CD14-positive monocyte (primary cell): ENCODE measurements at regions not wholly inside any gene's neighbourhood (a gene's known extent, or its start where the extent isn't known, plus 50 kb on each side); places are given as distances from the start of the nearest gene placed in this dataset.

Experiments
- DNase-seq, 3 donors: peaks; one replicate each; pipeline ENCODE4 v3.0.0-alpha.2; 2011 to 2022
- H2AFZ ChIP-seq: 2 replicates; pipeline ENCODE4 v1.6.0; 2012; ENCODE audit warnings: mild to moderate bottlenecking, low read depth, low read length, inconsistent platforms; ENCODE audit not compliant: insufficient read depth, poor library complexity, severe bottlenecking
- H3K27ac ChIP-seq, 2 donors: 1 replicate in 1 of 2; 2 replicates in 1 of 2; pipeline ENCODE4 v1.5.1; 2012 to 2013; ENCODE audit warnings: low read length in 2 of 2, control low read depth in 1 of 2, inconsistent platforms in 1 of 2, low read depth in 1 of 2, mild to moderate bottlenecking in 1 of 2
- H3K27me3 ChIP-seq, 2 donors: one replicate each; pipeline versions ENCODE4 v1.6.0 to v1.6.1; 2011 to 2013; ENCODE audit warnings: low read length in 2 of 2; ENCODE audit not compliant: control insufficient read depth in 2 of 2, insufficient read depth in 2 of 2
- H3K36me3 ChIP-seq, 2 donors: replicated peaks in 1 of 2; 1 replicate in 1 of 2; 2 replicates in 1 of 2; pipeline versions ENCODE4 v1.5.1 to v1.6.1; 2012 to 2013; ENCODE audit warnings: low read length in 2 of 2, control low read depth in 1 of 2, inconsistent platforms in 1 of 2, mild to moderate bottlenecking in 1 of 2; ENCODE audit not compliant: insufficient read depth in 2 of 2, control insufficient read depth in 1 of 2
- H3K4me1 ChIP-seq, 2 donors: 1 replicate in 1 of 2; 2 replicates in 1 of 2; pipeline versions ENCODE4 v1.5.1 to v1.6.1; 2012 to 2013; ENCODE audit warnings: low read length in 2 of 2, control low read depth in 1 of 2, inconsistent platforms in 1 of 2, mild to moderate bottlenecking in 1 of 2, moderate library complexity in 1 of 2; ENCODE audit not compliant: insufficient read depth in 2 of 2, control insufficient read depth in 1 of 2
- H3K4me2 ChIP-seq: replicated peaks from 2 replicates; pipeline ENCODE3; 2012; ENCODE audit warnings: low read length, moderate library complexity, mild to moderate bottlenecking; ENCODE audit not compliant: poor library complexity, severe bottlenecking; ENCODE audit errors: extremely low read depth
- H3K4me3 ChIP-seq, 3 experiments: fragments of 200-600 bp in 1 of 3; sonication (generic) in 1 of 3; replicated peaks in 1 of 3; 1 replicate in 2 of 3; 2 replicates in 1 of 3; pipeline ENCODE4 v1.5.1; 2011 to 2013; ENCODE audit warnings: low read length in 3 of 3, mild to moderate bottlenecking in 3 of 3, control low read depth in 2 of 3, low read depth in 2 of 3, inconsistent platforms in 1 of 3, moderate library complexity in 1 of 3
- H3K79me2 ChIP-seq: 2 replicates; pipeline ENCODE4 v1.6.0; 2012; ENCODE audit warnings: mild to moderate bottlenecking, control low read depth, inconsistent platforms, low read length, moderate library complexity; ENCODE audit not compliant: insufficient read depth
- H3K9ac ChIP-seq: 2 replicates; pipeline ENCODE4 v1.6.0; 2017; ENCODE audit warnings: low read length, mild to moderate bottlenecking; ENCODE audit not compliant: insufficient read depth, poor library complexity, severe bottlenecking
- H3K9me3 ChIP-seq, 2 donors: replicated peaks in 1 of 2; 1 replicate in 1 of 2; 2 replicates in 1 of 2; pipeline versions ENCODE4 v1.5.1 to v1.6.1; 2012 to 2013; ENCODE audit warnings: low read length in 2 of 2, control low read depth in 1 of 2; ENCODE audit not compliant: control insufficient read depth in 1 of 2, insufficient read depth in 1 of 2
- H4K20me1 ChIP-seq: 2 replicates; pipeline ENCODE4 v1.6.0; 2012; ENCODE audit warnings: mild to moderate bottlenecking, low read length, control low read depth, moderate library complexity; ENCODE audit not compliant: insufficient read depth
- H3K27ac Mint-ChIP-seq, 7 donors: one replicate each; pipeline ENCODE4 v1.8.0; 2020; ENCODE audit warnings: mild to moderate bottlenecking in 7 of 7, mixed read lengths in 7 of 7, moderate library complexity in 6 of 7, inconsistent platforms in 2 of 7
- H3K27me3 Mint-ChIP-seq, 3 donors: one replicate each; pipeline ENCODE4 v1.8.0; 2021 to 2022; ENCODE audit warnings: low read depth in 3 of 3, mild to moderate bottlenecking in 3 of 3, mixed read lengths in 3 of 3, moderate library complexity in 3 of 3, inconsistent platforms in 1 of 3
- H3K36me3 Mint-ChIP-seq, 2 donors: one replicate each; pipeline ENCODE4 v1.8.0; 2020; ENCODE audit warnings: mixed read lengths in 2 of 2, inconsistent platforms in 1 of 2, mild to moderate bottlenecking in 1 of 2
- H3K4me1 Mint-ChIP-seq: one replicate; pipeline ENCODE4 v1.8.0; 2020; ENCODE audit warnings: mild to moderate bottlenecking, mixed read lengths
- H3K4me3 Mint-ChIP-seq, 2 donors: one replicate each; pipeline ENCODE4 v1.8.0; 2020; ENCODE audit warnings: mild to moderate bottlenecking in 2 of 2, mixed read lengths in 2 of 2, moderate library complexity in 1 of 2
- H3K9me3 Mint-ChIP-seq, 7 donors: one replicate each; pipeline ENCODE4 v1.8.0; 2020 to 2022; ENCODE audit warnings: mixed read lengths in 7 of 7, mild to moderate bottlenecking in 6 of 7, moderate library complexity in 6 of 7, inconsistent platforms in 2 of 7
- WGBS: methylation state at CpG from one replicate; pipeline ENCODE4 v1.1.5; 2013; ENCODE audit warnings: missing lambda C conversion rate; ENCODE audit not compliant: insufficient coverage; 5-methylcytosine and 5-hydroxymethylcytosine counted together
- intact Hi-C, 2 donors: fragments of 100-400 bp; cut with micrococcal nuclease; formaldehyde crosslinking; loops; one replicate each; pipeline versions ENCODE4 v1.15.0 to v1.15.1; 2023
- TF ChIP-seq, protein P1 (sequence below): fragments of 200-600 bp; IDR thresholded peaks from one replicate; pipeline ENCODE4 v1.8.0; 2022; ENCODE audit warnings: antibody characterized with exemption, mild to moderate bottlenecking

GRCh38 chr21:16185766-16186165 is 456.0 kb downstream of the USP25 start:
- intact Hi-C loops: no loop called here
- no peaks in the 10 kb centered on the region for H3K36me3 Mint-ChIP-seq
- no peaks in the 10 kb centered on the region for H3K27me3 ChIP-seq
- H3K27me3 Mint-ChIP-seq: peaks cover 0 to 3% (median 1%) of the 10 kb centered on the region in 3 donors
- no peak overlapping the region for H3K27ac ChIP-seq
- no CpG with 5 or more reads among the region's 1 CpG for WGBS
- H4K20me1 ChIP-seq: no peaks in the 10 kb centered on the region
- no peaks in the 10 kb centered on the region for H3K79me2 ChIP-seq
- H3K9me3 ChIP-seq: no peaks in the 10 kb centered on the region
- peaks cover 0 to 4% (median 0%) of the 10 kb centered on the region in 7 donors for H3K9me3 Mint-ChIP-seq
- no peak overlapping the region for H3K27ac Mint-ChIP-seq
- peaks cover 4% of the 10 kb centered on the region for H3K4me1 Mint-ChIP-seq
- H3K36me3 ChIP-seq: no peaks in the 10 kb centered on the region
- H3K9ac ChIP-seq: no peak overlapping the region
- peaks cover 4% of the 10 kb centered on the region in 2 donors for H3K4me1 ChIP-seq
- TF ChIP-seq, protein P1, sequence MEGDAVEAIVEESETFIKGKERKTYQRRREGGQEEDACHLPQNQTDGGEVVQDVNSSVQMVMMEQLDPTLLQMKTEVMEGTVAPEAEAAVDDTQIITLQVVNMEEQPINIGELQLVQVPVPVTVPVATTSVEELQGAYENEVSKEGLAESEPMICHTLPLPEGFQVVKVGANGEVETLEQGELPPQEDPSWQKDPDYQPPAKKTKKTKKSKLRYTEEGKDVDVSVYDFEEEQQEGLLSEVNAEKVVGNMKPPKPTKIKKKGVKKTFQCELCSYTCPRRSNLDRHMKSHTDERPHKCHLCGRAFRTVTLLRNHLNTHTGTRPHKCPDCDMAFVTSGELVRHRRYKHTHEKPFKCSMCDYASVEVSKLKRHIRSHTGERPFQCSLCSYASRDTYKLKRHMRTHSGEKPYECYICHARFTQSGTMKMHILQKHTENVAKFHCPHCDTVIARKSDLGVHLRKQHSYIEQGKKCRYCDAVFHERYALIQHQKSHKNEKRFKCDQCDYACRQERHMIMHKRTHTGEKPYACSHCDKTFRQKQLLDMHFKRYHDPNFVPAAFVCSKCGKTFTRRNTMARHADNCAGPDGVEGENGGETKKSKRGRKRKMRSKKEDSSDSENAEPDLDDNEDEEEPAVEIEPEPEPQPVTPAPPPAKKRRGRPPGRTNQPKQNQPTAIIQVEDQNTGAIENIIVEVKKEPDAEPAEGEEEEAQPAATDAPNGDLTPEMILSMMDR: no peak
- H3K4me3 Mint-ChIP-seq: no peak overlapping the region
- DNase-seq: no peak
- no peak overlapping the region for H3K4me3 ChIP-seq
- H2AFZ ChIP-seq: no peak overlapping the region
- no peak overlapping the region for H3K4me2 ChIP-seq

DNA sequence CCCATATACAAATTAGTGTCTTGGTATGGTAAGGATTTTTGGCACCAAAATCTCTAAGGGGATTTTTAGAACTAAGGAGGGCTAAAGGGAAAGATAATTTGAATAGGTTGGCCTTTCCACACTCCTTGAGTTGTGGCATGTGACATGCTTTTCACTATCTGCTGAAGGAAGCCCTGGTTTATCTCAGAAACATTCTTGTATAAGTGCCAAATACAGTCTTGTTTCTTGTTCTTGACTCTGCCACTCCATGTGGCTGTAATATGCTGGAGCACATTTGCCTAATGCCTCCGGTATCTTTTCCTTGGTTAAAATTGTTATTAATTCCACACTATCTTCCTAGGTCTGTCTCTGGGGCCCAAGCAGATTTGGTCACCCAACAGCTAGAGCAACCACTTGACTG is 457.0 kb downstream of the USP25 start:
- TF ChIP-seq, protein P1: no peak

More for the DNA sequence above, 457.0 kb downstream of the USP25 start:
- Histone ChIP-seq H3K27me3 (no peaks in the 10 kb centered on the region), H3K79me2 (no peaks in the 10 kb centered on the region), H3K9ac (no peak overlapping the region), H2AFZ (no peak overlapping the region), H3K4me3 (no peak overlapping the region), H3K4me1 (no peaks in the 10 kb centered on the region), H3K4me2 (no peak overlapping the region), H3K27ac (no peak overlapping the region), H4K20me1 (no peaks in the 10 kb centered on the region), H3K9me3 (no peaks in the 10 kb centered on the region), H3K36me3 (no peaks in the 10 kb centered on the region)
- Mint-ChIP-seq H3K4me3 (no peak overlapping the region), H3K27ac (no peak overlapping the region), H3K36me3 (no peaks in the 10 kb centered on the region), H3K9me3 (peaks cover 0 to 4% (median 0%) of the 10 kb centered on the region in 7 donors), H3K27me3 (peaks cover 0 to 3% (median 1%) of the 10 kb centered on the region in 3 donors), H3K4me1 (no peaks in the 10 kb centered on the region)
- 100% methylated on average over 1 of the region's 1 CpG for WGBS
- DNase-seq: no peak
- intact Hi-C loops: no loop called here
